Skeletal muscle satellite cell (primary cell): ENCODE measurements at regions not wholly inside any gene's neighbourhood (a gene's known extent, or its start where the extent isn't known, plus 50 kb on each side); places are given as distances from the start of the nearest gene placed in this dataset.

ENCODE experiments used
- H3K27me3 ChIP-seq: 2 replicates; pipeline ENCODE4 v1.7.0; 2013; ENCODE audit warnings: low read length; ENCODE audit not compliant: control insufficient read depth, insufficient read depth
- H3K36me3 ChIP-seq: 2 replicates; pipeline ENCODE4 v1.7.0; 2013; ENCODE audit warnings: mild to moderate bottlenecking, control low read depth, low read length; ENCODE audit not compliant: insufficient read depth
- H3K4me1 ChIP-seq: 2 replicates; pipeline ENCODE4 v1.7.0; 2013; ENCODE audit warnings: low read length; ENCODE audit not compliant: control insufficient read depth, insufficient read depth
- H3K4me2 ChIP-seq: 2 replicates; pipeline ENCODE4 v1.7.0; 2013; ENCODE audit warnings: mild to moderate bottlenecking, low read length
- H3K4me3 ChIP-seq: 2 replicates; pipeline ENCODE4 v1.7.0; 2013; ENCODE audit warnings: low read length
- H3K9ac ChIP-seq: 2 replicates; pipeline ENCODE4 v1.7.0; 2013; ENCODE audit warnings: mild to moderate bottlenecking, low read depth, low read length, moderate library complexity
- H3K9me3 ChIP-seq: replicated peaks from 2 replicates; pipeline ENCODE4 v1.7.0; 2013; ENCODE audit warnings: mild to moderate bottlenecking, control low read depth, low read length

- Histone ChIP-seq H3K9me3 (no peaks in the 10 kb centered on the region), H3K4me3 (no peak overlapping the region), H3K4me2 (no peak overlapping the region), H3K4me1 (no peaks in the 10 kb centered on the region), H3K36me3 (no peaks in the 10 kb centered on the region), H3K27me3 (no peaks in the 10 kb centered on the region), H3K9ac (no peak overlapping the region)
Measured at GRCh38 chr1:95685081-95685480, 451.1 kb downstream of the RWDD3 start.

- Histone ChIP-seq H3K9ac (no peak overlapping the region), H3K4me1 (no peaks in the 10 kb centered on the region), H3K9me3 (no peaks in the 10 kb centered on the region), H3K4me3 (no peak overlapping the region), H3K27me3 (no peaks in the 10 kb centered on the region), H3K36me3 (no peaks in the 10 kb centered on the region), H3K4me2 (no peak overlapping the region)
Measured at GRCh38 chr1:95686217-95686616, 452.2 kb downstream of the RWDD3 start.

GRCh38 chr1:95699149-95699953 is 465.3 kb downstream of the RWDD3 start:
- H3K9ac ChIP-seq, result no peak overlapping the region
- no peaks in the 10 kb centered on the region for H3K27me3 ChIP-seq
- H3K4me1 ChIP-seq, result no peaks in the 10 kb centered on the region

GRCh38 chr1:95701450-95702173 is 467.6 kb downstream of the RWDD3 start:
- H3K9ac ChIP-seq, result no peak overlapping the region
- peaks cover 11% of the 10 kb centered on the region for H3K9me3 ChIP-seq
- no peaks in the 10 kb centered on the region for H3K36me3 ChIP-seq
- H3K4me3 ChIP-seq, result no peak overlapping the region
- no peak overlapping the region for H3K4me2 ChIP-seq
- no peaks in the 10 kb centered on the region for H3K27me3 ChIP-seq
- H3K4me1 ChIP-seq, result no peaks in the 10 kb centered on the region

More at GRCh38 chr1:95699149-95699953, 465.3 kb downstream of the RWDD3 start:
- Histone ChIP-seq H3K36me3 (no peaks in the 10 kb centered on the region), H3K9me3 (peaks cover 14% of the 10 kb centered on the region), H3K4me3 (no peak overlapping the region), H3K4me2 (no peak overlapping the region)

GRCh38 chr1:95703046-95703445 is 469.0 kb downstream of the RWDD3 start:
- H3K9me3 ChIP-seq, result peaks cover 11% of the 10 kb centered on the region
- no peaks in the 10 kb centered on the region for H3K4me1 ChIP-seq
- no peak overlapping the region for H3K4me2 ChIP-seq

GRCh38 chr1:95716097-95716496 is 482.1 kb downstream of the RWDD3 start:
- H3K9ac ChIP-seq, result no peak overlapping the region
- H3K4me1 ChIP-seq, result no peaks in the 10 kb centered on the region
- H3K4me3 ChIP-seq, result no peak overlapping the region
- H3K36me3 ChIP-seq, result no peaks in the 10 kb centered on the region
- no peaks in the 10 kb centered on the region for H3K27me3 ChIP-seq
- H3K9me3 ChIP-seq, result no peaks in the 10 kb centered on the region
- H3K4me2 ChIP-seq, result no peak overlapping the region

More at GRCh38 chr1:95703046-95703445, 469.0 kb downstream of the RWDD3 start:
- H3K36me3 ChIP-seq, result no peaks in the 10 kb centered on the region
- H3K4me3 ChIP-seq, result no peak overlapping the region
- no peak overlapping the region for H3K9ac ChIP-seq
- H3K27me3 ChIP-seq, result no peaks in the 10 kb centered on the region

GRCh38 chr1:95716550-95716949 is 482.5 kb downstream of the RWDD3 start:
- Histone ChIP-seq H3K4me3 (no peak overlapping the region), H3K27me3 (no peaks in the 10 kb centered on the region), H3K4me2 (no peak overlapping the region)

GRCh38 chr1:95723346-95723745 is 489.3 kb downstream of the RWDD3 start:
- no peak overlapping the region for H3K4me3 ChIP-seq
- H3K9ac ChIP-seq, result no peak overlapping the region
- no peaks in the 10 kb centered on the region for H3K9me3 ChIP-seq
- H3K27me3 ChIP-seq, result no peaks in the 10 kb centered on the region
- no peaks in the 10 kb centered on the region for H3K36me3 ChIP-seq
- no peak overlapping the region for H3K4me2 ChIP-seq
- H3K4me1 ChIP-seq, result no peaks in the 10 kb centered on the region

More at GRCh38 chr1:95716550-95716949, 482.5 kb downstream of the RWDD3 start:
- Histone ChIP-seq H3K9ac (no peak overlapping the region), H3K4me1 (no peaks in the 10 kb centered on the region), H3K9me3 (no peaks in the 10 kb centered on the region), H3K36me3 (no peaks in the 10 kb centered on the region)

- Histone ChIP-seq H3K27me3 (no peaks in the 10 kb centered on the region), H3K9me3 (peaks cover 5% of the 10 kb centered on the region), H3K4me1 (no peaks in the 10 kb centered on the region), H3K36me3 (no peaks in the 10 kb centered on the region), H3K4me3 (no peak overlapping the region), H3K9ac (no peak overlapping the region), H3K4me2 (no peak overlapping the region)
Measured at GRCh38 chr1:95728841-95729240, 494.8 kb downstream of the RWDD3 start.

- Histone ChIP-seq H3K9me3 (peaks cover 5% of the 10 kb centered on the region), H3K27me3 (no peaks in the 10 kb centered on the region), H3K4me1 (no peaks in the 10 kb centered on the region), H3K4me3 (no peak overlapping the region), H3K4me2 (no peak overlapping the region), H3K36me3 (no peaks in the 10 kb centered on the region), H3K9ac (no peak overlapping the region)
Measured at GRCh38 chr1:95730986-95731385, 497.0 kb downstream of the RWDD3 start.

GRCh38 chr1:95731466-95731865 is 497.5 kb downstream of the RWDD3 start:
- Histone ChIP-seq H3K9ac (no peak overlapping the region), H3K27me3 (no peaks in the 10 kb centered on the region), H3K4me3 (no peak overlapping the region), H3K4me1 (no peaks in the 10 kb centered on the region), H3K4me2 (no peak overlapping the region), H3K9me3 (peaks cover 5% of the 10 kb centered on the region), H3K36me3 (no peaks in the 10 kb centered on the region)
